ENCODE measurements at regions not wholly inside any gene's neighbourhood (a gene's known extent, or its start where the extent isn't known, plus 50 kb on each side); places are given as distances from the start of the nearest gene placed in this dataset.

- TF ChIP-seq, protein P1, sequence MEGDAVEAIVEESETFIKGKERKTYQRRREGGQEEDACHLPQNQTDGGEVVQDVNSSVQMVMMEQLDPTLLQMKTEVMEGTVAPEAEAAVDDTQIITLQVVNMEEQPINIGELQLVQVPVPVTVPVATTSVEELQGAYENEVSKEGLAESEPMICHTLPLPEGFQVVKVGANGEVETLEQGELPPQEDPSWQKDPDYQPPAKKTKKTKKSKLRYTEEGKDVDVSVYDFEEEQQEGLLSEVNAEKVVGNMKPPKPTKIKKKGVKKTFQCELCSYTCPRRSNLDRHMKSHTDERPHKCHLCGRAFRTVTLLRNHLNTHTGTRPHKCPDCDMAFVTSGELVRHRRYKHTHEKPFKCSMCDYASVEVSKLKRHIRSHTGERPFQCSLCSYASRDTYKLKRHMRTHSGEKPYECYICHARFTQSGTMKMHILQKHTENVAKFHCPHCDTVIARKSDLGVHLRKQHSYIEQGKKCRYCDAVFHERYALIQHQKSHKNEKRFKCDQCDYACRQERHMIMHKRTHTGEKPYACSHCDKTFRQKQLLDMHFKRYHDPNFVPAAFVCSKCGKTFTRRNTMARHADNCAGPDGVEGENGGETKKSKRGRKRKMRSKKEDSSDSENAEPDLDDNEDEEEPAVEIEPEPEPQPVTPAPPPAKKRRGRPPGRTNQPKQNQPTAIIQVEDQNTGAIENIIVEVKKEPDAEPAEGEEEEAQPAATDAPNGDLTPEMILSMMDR (IDR thresholded peaks at IDR 0.05): no peak
- no peak for TF ChIP-seq POLR2A (IDR thresholded peaks at IDR 0.05)
Measured at GRCh38 chr2:156739301-156739700, 303.1 kb downstream of the GPD2 start.

Measured in testis (tissue), 2 donors.